ENCODE measurements at regions not wholly inside any gene's neighbourhood (a gene's known extent, or its start where the extent isn't known, plus 50 kb on each side); places are given as distances from the start of the nearest gene placed in this dataset.

DNA sequence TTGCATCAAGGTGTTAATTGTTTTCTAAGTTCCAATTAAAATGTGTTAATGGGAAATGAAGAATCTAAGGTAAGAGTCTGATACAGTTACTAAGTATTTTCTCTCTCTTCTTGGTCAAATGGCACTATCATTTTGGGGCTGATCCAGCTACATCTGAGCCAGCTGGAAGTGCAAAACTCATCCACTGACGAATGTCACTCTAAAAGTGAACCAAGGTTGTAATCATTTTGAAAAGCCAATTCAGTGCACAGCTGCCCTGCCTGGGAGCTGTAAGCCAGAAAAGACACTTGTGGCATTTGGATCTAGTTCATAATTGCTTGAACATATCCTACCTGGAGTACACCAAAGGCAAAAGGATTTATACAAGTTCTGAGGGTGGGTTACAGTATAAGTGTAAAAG lies 1011.3 kb downstream of the AACS start:
- H3K9me3 Mint-ChIP-seq: peaks cover 30% of the 10 kb centered on the region
- no peak for DNase-seq
- H3K4me1 Mint-ChIP-seq (ENCODE audit: low read depth): no peaks in the 10 kb centered on the region
- no peak overlapping the region for H3K4me3 Mint-ChIP-seq
- H3K27me3 Mint-ChIP-seq (ENCODE audit: insufficient read depth): peaks cover 4% of the 10 kb centered on the region; the same call in 1 of the 2 replicates
- H3K27ac Mint-ChIP-seq: no peak overlapping the region
- TF ChIP-seq, protein P1, sequence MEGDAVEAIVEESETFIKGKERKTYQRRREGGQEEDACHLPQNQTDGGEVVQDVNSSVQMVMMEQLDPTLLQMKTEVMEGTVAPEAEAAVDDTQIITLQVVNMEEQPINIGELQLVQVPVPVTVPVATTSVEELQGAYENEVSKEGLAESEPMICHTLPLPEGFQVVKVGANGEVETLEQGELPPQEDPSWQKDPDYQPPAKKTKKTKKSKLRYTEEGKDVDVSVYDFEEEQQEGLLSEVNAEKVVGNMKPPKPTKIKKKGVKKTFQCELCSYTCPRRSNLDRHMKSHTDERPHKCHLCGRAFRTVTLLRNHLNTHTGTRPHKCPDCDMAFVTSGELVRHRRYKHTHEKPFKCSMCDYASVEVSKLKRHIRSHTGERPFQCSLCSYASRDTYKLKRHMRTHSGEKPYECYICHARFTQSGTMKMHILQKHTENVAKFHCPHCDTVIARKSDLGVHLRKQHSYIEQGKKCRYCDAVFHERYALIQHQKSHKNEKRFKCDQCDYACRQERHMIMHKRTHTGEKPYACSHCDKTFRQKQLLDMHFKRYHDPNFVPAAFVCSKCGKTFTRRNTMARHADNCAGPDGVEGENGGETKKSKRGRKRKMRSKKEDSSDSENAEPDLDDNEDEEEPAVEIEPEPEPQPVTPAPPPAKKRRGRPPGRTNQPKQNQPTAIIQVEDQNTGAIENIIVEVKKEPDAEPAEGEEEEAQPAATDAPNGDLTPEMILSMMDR (IDR thresholded peaks at IDR 0.05): no peak
- peaks cover 6% of the 10 kb centered on the region for H3K36me3 Mint-ChIP-seq (ENCODE audit: low read depth)

DNA sequence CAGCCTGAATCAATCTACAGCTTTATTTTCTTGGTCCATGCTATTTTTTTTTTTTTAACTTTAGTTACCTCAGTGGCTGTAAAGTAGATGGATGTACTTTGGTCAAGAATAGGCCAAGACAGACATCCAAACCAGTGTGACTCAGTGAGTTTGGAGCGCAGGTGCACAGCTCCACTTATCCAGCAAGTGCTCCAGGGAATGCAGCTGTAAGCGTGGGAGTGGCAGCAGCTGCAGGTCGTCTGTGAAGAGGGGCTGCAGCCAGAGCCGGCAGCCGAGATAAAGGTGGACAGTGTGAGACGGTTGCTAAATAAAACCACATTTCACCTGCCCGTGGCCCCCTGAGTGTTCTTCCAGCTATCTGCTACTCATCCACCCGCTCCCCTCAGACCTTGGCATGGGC lies 1018.7 kb downstream of the AACS start:
- H3K36me3 Mint-ChIP-seq (ENCODE audit: low read depth): no peaks in the 10 kb centered on the region
- H3K27me3 Mint-ChIP-seq (ENCODE audit: insufficient read depth): 0 out of 2 replicates have a peak, but pooled peaks cover 2% of the 10 kb centered on the region
- H3K4me1 Mint-ChIP-seq (ENCODE audit: low read depth): no peaks in the 10 kb centered on the region
- no peak overlapping the region for H3K4me3 Mint-ChIP-seq
- no peak for DNase-seq
- peaks cover 45% of the 10 kb centered on the region for H3K9me3 Mint-ChIP-seq
- TF ChIP-seq, protein P1 (IDR thresholded peaks at IDR 0.05): no peak
- H3K27ac Mint-ChIP-seq: no peak overlapping the region

DNA sequence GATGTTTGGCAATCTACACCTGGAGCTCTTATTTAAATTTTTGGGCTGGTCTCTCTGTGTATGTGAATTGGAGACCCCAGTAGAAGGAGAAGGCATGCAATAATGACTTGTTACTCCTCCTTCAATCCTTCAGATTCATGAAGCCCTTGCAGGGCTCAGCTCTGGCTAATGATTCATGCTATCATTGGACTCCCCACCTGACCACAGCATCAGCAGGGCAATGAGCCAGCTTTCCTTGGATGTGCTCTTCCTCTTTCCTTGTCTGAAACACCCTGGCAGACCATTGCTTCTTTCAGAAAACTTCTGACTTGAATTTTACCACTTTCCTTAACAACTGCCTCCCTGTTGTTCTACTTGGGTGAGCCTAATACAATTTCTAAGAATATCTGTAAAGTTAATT lies 1019.2 kb downstream of the AACS start:
- DNase-seq: no peak
- Mint-ChIP-seq H3K27ac (no peak overlapping the region), H3K27me3 (ENCODE audit: insufficient read depth) (0 out of 2 replicates have a peak, but pooled peaks cover 2% of the 10 kb centered on the region), H3K4me3 (no peak overlapping the region), H3K9me3 (peaks cover 48% of the 10 kb centered on the region), H3K4me1 (ENCODE audit: low read depth) (no peaks in the 10 kb centered on the region), H3K36me3 (ENCODE audit: low read depth) (no peaks in the 10 kb centered on the region)
- TF ChIP-seq, protein P1 (IDR thresholded peaks at IDR 0.05): no peak

DNA sequence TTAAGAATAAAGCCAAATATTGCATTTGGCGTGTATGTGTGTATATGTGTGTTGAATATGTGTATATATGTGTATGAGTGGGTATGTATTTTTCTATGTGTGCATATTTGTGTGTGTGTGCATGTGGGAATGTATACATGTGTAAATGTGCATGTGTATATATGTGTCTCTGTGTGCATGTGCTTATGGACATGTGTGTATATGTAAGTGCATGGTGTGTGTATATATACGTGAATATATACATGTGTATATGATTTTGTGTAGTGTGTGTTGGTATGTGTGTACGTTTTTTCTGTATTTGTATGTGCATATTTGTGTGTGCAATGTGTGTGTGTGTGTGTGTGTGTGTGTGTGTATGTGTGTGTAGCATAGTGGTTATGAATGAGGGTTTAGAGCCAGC lies 1021.0 kb downstream of the AACS start:
- Mint-ChIP-seq H3K9me3 (peaks cover 66% of the 10 kb centered on the region), H3K27me3 (ENCODE audit: insufficient read depth) (no peaks in the 10 kb centered on the region), H3K4me3 (no peak overlapping the region), H3K36me3 (ENCODE audit: low read depth) (no peaks in the 10 kb centered on the region), H3K27ac (no peak overlapping the region), H3K4me1 (ENCODE audit: low read depth) (no peaks in the 10 kb centered on the region)
- TF ChIP-seq, protein P1 (IDR thresholded peaks at IDR 0.05): no peak
- DNase-seq: no peak

DNA sequence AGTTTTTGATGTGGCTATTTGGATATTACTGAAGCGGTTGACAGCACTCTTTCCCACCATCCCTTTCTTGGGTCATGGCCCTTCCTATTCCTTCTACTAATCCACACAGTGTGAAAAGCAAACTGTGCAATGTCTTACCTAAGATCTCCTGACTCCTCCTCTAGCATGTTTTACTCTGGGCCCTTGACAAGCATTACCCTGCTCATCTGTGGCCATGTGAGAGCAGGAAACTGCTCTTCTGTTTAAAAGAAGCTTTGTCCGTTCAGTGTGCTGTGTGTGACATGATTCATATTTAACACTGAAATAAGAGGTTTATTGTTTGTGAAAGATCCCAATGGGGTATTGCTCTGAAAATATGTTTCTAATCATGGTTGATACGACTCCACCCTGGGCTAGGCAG lies 1022.5 kb downstream of the AACS start:
- Mint-ChIP-seq H3K27me3 (ENCODE audit: insufficient read depth) (no peaks in the 10 kb centered on the region), H3K4me1 (ENCODE audit: low read depth) (no peaks in the 10 kb centered on the region), H3K36me3 (ENCODE audit: low read depth) (no peaks in the 10 kb centered on the region; the same call in 1 of the 2 replicates), H3K4me3 (no peak overlapping the region), H3K27ac (no peak overlapping the region), H3K9me3 (peaks cover 60% of the 10 kb centered on the region)
- no peak for DNase-seq
- TF ChIP-seq, protein P1 (IDR thresholded peaks at IDR 0.05): no peak

DNA sequence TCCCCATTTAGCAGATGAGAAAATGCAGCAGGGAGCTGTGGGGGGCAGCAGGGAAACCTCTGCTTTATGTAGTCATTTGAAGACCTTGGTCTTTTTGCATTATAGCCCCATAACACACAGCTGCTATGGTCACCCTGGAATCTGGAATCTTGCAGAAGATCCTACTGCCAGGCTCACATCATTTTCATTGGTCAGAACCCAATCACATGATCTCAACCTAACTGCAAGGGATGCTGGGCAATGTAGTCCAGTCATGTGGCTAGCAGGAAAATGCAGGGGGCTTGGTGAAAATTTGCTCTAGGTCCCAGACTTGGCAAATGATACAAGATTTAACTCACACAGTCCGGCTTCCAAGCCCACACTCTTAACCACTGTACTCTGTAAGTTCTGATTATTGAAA lies 1028.7 kb downstream of the AACS start:
- TF ChIP-seq, protein P1 (IDR thresholded peaks at IDR 0.05): no peak
- H3K27ac Mint-ChIP-seq: no peak overlapping the region
- no peaks in the 10 kb centered on the region for H3K4me1 Mint-ChIP-seq (ENCODE audit: low read depth)
- no peak overlapping the region for H3K4me3 Mint-ChIP-seq
- no peak for DNase-seq
- H3K9me3 Mint-ChIP-seq: peaks cover 58% of the 10 kb centered on the region
- no peaks in the 10 kb centered on the region; the same call in 1 of the 2 replicates for H3K36me3 Mint-ChIP-seq (ENCODE audit: low read depth)
- H3K27me3 Mint-ChIP-seq (ENCODE audit: insufficient read depth): no peaks in the 10 kb centered on the region
